NCI-H1417 treated with DMSO at 0.1 percent for 48 hours (cell line): ENCODE measurements at regions not wholly inside any gene's neighbourhood (a gene's known extent, or its start where the extent isn't known, plus 50 kb on each side); places are given as distances from the start of the nearest gene placed in this dataset.

Source experiments
- DNase-seq: peaks from one replicate; lab custom pipeline; 2025; lab: John Stamatoyannopoulos, UW

DNA sequence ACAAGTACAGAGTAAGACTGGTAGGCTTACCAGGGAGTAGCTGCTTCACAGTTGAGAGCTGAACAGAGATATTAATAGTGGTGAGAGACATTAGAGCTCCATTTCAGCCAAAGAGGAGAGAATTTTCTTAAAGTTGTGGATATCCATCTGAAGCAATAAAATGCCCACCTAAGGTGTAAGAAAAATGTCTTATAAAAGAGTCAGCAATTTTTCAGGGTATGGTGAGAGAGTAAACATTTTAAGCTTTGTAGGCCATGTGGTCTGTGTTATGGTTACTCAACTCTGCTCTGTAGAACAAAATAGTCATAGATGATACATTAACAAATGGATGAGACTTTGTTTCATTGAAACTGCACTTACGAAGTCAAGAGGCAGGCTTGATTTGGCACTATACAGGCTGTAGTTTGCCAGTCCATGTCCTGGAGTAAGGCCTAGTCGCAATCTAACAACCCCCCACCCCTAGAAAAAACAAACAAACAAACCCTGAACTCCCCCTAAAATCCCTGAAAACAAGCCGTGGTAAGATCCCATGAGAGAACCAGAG lies 945.4 kb upstream of the SEMA6A start:
- DNase-seq, result no peak

DNA sequence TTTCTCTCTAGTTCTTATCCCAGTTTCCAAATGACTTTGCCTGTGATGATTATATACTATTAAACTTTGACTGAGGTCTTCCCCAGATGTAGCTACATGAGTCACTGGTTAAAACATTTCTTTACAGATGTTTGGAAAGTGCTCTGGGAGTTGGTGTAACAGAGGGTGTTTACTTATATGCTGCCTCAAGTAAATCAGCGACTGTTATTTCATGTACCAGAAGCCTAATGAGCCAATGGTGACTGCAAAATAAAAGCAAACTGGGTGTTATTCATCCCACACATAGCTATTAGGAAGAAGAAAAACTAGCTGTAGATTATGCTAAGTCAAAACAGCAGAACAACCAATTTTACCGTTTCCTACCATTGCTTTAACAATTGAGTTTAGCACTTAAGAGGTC lies 929.7 kb upstream of the SEMA6A start:
- DNase-seq, result no peak

DNA sequence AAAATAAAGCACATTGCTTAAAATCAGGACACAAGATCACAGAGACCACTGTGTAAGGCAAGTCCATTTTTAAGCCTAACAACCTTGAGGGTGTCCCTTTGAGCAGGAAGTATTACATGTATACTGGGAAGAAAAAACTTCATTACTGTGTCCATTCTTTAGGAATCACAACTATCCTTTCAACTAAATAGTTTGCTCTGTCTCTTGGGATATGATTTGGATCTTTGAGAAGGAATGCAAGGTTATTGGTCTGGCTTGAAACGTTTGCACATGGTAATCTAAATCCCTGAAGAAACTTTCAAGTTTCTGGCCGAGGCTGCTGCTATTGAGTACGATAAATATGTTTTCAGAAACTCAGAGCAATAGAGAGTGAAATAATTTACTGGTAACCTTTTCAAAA lies 923.0 kb upstream of the SEMA6A start:
- no peak for DNase-seq

DNA sequence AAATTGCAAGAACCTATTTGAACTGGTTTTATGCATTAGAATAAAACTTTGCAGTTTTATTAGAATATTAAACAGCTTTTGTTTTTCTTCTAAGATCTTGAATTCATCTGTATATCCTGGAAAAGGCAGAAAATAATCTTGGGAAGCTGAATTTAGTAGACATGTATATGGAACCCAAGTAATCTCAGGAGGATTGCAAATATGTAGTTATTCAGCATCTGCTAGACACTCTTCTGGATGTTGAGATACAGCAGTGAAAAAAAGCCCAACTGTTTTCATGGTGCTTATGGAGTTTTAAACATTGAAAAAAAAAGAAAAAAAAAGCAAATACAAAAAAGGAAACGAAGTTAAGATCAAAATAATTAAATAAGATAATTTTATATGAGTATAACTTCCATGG lies 922.2 kb upstream of the SEMA6A start:
- DNase-seq, result no peak

DNA sequence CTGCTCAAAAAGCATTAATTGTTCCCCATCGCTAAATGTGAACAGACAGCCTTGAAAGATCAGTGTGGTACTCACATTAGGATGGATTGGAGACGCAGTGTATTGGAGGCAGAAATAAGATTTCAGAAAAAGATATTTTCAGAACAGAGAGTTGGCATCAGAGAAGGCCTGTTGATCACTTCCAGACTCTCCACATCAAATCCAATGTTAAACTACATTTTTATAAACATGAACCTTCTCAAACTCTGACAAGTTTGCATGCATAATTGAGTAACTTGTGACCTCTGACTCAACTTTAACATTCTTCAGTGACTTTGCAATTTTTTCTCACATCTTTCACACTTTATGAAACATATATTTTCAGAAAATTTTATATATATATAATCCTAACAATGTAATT lies 919.6 kb upstream of the SEMA6A start:
- no peak for DNase-seq

DNA sequence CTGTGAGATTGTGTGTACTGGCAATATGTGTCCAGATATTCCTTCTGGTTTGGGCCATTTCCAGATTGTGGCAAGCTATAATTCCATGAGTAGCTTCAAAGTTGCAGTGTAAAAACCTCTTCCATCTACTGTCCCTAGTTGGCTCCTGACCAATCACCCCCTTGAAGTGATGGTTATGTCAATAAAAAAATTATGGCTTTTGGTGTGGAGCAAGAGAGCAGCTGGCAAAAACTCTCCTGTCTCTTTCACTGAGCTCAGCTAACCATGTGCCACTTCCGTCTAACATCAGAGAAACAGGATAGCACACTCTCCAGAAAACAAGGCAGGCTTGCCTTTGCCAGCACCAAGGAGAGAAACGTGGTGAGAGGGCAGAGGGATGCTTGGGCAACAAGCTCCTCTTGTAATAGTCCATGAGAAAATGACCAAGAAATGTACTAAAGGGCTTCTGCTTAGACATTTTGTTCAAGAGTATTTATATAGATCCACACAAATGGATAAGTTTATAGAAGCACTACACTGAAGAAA lies 914.4 kb upstream of the SEMA6A start:
- DNase-seq, result no peak

DNA sequence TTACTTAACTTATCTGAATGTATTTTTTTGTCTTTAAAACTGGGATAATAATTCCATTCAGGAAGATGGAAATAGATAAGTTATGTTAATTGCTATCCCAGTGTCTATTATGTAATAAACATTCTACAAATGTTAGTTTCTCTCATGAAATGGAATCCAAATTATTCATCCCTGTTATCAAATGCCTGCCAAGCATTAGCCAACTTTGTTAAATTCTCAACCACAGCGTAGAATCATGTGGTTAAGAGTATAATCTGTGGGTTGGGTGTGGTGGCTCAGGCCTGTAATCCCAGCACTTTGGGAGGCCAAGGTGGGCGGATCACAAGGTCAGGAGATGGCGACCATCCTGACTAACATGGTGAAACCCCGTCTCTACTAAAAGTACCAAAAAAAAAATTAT lies 912.9 kb upstream of the SEMA6A start:
- DNase-seq, result no peak

DNA sequence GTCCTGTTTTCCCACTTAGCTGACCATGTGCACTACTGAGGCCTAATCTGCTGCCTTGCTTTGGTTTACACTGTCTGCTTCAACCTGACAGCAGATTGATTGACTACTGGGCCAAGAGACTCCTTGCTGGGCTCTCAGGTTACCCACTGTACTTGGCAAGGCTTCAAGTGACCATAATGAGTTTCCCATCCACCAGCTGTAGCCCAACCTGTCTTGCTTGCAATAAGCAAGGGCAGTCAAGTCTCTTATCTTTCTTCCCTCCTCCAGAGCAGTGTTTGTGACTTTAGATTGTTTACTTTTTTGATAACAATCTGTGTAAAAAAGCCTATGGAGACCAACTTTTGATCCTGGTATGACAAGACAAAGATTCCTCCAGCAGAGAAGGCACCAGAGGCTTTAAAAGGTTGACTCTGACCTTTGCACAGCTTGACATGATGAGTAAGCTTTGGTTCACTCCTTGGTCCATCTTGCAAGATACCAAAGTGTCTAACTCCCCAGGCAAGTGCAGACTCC lies 912.3 kb upstream of the SEMA6A start:
- DNase-seq, result no peak

DNA sequence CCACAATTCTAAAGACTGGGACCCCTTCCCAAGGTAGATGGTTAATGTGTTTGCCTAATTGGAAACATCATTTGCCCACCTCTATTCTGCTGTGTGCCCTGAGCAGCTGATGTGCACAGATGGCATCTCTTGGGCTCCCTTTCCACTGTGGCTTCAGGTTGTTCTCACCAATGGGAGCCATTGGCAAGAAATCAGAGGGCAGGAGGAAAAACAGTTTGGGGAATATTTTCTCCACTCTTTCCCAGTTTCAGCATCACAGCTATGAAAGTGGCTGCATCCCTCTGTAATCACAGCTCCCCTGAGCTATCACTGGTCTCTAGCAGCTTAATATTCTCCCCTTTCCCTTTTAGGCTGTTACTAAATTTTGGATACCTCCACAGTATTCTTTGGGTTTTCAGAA lies 911.6 kb upstream of the SEMA6A start:
- DNase-seq, result no peak

DNA sequence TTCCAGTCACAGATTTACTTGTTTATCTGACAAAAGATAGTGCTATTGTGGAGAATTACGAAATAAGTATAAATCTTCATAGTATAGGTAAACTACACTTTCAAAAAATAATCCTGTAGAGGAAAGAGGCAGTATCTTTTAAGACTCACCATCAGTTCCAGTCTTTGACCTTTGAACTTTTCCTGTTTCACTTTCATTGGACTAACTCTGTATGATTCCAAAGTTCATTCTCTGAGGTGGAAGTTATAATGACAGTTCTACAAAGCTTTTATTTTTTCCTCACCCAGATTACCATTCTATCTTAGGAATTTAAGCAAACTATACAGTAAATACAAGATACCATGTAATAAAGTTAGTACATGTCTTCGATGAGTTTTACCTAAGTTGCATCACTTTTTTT lies 901.3 kb upstream of the SEMA6A start:
- no peak for DNase-seq

DNA sequence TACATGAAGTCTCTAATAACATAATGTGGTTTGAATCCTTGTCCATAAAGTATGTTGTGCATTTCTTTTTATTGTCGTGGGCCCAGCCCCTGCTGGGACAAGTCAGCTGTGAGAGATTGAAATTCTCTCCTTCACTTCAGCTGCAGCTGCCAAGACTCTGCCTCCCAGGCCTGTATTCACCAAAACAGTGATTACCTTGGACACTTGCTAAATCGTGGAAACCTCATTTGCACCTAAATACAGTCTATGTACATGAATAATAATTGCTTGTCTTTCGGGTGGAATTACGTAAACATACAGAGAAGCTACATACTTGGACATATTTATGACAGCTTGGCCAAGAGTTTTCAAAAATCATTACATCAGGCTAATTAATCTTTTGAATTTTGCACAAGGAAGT lies 898.5 kb upstream of the SEMA6A start:
- DNase-seq, result no peak

DNA sequence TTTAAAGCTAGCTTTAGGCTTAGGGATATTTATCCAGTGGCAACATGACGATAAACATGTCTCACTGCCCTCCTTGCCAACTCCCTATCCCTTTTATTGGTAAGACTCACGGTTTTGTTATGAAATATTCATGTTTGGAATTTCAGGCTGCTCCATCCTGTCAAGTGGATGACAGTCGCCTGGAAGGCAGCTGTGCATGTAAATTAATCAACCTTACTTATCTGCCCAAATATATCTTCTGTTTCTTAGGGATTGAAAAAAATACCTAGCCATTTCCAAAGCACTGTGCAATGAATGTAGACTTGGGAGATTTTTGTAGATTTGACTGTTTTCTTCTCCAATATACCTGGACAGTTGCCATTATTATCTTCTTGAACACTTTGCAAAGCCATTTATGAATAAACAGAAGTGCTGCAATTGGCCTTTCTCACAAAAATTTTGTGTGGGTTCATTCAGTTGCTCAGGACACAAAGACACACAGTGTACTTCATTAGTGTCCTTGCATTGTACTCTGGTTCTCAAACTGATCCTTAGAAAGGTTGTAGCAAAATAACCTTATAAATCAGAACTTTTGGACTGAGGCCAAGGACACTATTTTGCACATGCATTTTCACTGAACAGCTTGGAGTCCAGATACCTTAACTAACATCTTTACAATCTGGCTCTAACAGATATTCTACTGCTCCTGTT lies 889.4 kb upstream of the SEMA6A start:
- no peak for DNase-seq

DNA sequence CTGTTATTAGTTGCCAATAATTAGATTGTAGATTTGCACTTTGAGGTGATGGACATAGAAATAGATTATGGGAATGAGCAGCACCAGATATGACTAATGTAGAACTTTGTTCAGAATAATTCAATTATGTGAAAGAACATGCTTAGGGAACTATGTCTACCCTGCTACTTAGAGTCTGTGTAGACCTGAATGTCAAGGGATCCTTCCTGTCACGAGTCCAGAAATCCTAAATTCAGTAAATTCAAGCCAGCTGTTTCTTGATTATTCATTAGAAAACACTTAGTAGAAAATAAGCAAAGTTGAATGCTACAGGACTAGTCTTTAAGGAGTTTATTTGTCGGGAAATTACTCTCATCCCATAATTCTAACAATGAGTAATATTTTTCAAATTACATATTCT lies 887.3 kb upstream of the SEMA6A start:
- DNase-seq, result no peak

DNA sequence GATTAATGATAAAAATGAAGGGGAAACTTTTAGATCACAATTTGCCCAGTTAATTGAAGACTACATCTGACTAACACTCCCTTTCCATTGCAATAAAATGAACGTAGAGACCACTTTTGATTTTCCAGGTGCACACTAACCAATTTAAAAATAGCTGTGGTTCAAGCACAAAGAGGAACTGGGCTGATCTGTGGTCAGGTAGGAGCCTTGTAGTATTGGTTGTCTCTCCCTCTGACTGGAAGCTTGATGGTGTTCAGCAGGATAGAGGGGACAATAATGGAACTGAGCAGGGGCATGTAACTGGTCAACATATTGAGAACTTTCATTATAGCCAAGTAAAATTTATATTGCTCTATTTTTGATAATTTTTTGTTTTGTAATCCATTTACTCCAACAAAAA lies 886.8 kb upstream of the SEMA6A start:
- DNase-seq, result no peak

DNA sequence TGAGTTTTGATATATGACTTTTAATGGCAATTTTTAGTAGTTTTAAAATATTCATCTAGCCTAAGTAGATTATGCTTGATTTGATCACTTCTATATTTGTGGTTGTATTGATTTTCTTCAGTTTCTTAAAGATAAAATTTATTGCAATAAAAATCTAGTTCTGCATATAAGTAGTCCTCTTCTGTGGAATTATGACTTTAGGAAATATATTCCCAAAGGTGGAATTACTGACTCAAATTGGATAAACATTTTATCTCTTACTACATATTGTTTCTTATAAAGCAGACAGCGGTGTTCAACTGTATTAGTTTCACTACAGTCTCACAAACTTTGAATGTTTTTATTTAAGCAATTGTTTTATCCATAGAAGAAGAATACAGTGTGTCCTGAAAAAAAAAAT lies 883.0 kb upstream of the SEMA6A start:
- no peak for DNase-seq

DNA sequence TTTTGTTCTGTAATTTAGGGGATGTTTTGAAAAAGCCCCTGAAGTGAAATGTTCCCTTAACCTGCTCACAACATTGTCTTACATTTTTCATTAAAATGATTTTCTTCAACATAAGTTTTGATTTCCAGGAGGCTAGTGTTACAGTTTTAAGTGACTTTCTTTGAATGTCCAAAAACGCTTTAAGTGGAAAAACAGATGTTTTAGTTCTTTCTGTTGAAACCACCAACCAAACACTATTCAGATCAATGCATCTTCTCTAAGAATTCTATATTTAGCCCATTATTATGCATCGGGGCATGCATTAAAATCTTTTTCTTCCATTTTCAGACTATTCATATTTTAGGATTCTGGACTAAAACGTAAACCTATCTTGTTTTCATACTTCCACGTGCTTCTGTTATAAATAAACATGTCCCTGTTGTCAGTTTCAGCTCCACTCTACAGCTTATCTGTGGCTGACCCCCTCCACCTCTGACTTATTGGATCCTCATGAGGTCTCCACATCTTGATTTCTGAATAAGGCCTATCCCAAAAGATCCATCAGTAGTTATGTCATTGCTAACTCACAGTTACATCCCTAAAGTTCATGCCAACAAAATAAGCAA lies 882.3 kb upstream of the SEMA6A start:
- DNase-seq, result no peak

DNA sequence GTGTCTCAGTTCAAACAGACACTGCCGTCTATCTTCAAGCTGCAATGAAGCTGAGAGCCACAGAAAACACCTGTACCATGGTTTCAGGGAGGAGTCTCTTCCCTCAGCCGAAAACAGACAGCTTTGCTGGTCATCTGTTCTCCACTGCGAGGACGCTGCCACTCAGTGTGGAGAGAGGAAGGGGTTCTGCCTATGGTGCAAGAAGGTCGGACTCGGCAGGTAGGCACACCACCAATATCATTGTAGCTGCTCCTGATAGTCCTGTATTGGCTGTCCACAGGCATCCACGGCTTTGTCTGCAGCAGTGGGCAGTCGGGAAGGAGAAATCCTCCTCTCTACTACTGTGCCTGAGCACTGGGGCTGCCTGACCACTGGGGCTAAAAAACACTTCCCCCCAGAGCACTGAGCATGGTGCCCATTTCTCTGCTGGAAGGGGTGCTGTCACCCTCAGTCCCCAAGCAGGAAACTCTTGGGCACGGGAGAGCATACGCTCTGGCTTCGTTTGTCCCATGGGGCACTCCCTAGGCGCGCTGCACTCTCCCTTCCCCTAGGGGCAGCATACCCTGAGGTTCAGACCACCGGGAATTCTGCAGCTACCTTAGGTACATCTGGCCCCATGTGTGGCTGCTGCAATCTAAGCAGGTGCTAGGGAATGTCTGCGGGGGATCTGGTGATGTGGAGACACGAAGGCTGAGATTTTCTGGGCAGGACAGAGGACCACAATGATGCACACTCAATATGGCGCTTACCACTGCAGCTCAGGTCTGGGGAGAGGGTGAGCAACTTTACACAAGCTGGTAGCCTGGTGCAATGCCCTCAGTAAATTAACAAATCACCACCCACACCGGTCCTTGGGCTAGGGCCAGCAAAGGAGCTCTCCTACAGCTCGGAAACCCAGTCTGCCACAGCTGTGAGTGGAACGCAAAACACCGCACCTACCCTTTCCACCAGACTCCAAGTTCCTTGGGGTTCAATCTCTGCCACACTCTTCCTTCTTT lies 880.9 kb upstream of the SEMA6A start:
- no peak for DNase-seq

DNA sequence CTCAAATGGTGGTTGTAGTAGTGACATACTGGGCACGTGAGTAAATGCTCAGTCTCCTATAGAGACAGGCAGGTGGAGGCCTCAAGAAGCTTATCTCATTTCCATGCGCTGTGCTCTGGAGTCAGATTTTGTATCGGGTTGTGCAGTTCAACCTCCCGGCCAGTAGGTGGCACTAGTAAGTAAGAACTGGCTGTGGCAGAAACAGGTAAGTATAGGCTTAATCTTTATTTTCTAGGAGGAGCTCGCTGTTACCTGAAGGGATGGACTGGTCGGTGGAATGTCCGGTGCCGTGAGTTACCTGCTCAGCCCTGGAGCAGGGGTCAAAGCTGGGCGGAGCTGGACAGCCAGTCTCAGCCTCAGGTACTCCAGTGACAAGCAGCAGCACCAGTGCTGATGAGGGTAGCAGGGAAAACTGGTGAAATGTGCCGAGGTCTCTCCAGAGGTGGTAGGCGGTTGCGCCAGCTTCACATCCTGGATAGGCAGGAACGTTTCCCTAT lies 880.1 kb upstream of the SEMA6A start:
- DNase-seq, result peak; percentile 33

DNA sequence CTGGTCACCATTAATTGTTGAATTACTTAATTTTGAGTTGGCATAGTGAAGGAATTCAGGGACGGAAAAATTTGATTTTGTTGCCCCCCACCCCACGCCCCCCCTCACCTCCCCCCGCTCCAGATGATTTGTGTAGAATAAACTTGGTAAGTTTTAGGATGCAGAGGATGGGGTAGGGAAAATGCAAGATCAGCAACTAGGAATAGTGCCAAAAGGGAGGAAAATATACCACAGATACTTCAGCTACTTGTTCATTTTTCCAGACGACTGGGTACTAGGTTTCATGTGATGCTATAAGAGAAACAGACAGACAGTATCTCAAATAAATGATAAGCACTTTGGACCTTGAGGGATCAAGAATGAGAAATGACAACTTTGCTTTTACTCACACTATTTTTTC lies 862.2 kb upstream of the SEMA6A start:
- DNase-seq, result no peak

DNA sequence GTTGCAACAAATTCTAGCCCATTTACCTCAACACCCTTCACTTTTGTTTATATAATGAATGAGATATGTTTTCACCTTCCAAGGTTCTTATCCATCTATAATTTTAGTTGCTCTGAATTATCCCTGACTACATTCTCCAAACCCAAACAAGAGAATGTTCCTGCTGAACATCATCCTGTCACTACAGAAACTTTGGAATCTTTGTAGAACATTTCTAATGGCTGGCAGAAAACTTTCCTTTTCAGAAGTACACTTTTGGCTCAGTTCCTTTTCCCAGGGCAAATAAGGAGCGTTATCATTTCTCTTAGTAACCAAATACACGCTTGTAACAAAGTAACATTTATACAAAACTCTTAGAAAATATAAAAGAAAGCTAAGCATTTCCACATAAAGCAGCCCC lies 860.6 kb upstream of the SEMA6A start:
- no peak for DNase-seq

DNA sequence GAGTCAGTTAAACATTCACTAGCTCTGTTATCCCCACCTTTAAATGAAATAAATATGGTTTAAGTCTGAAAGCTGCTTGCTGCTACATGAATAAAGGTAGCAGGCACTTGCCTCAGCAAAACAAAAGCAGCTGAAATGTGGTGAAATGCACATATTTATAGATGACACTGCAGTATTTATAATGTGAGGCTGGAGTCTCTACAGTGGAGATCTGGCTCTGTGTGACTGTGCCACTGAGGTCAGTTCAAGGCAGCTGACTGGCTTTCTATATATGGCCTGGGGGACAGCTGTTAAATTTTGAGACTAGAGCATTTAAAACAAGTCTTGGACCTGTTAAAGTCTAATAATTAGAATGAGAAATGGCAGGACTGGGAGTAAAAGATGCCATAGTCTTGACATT lies 859.6 kb upstream of the SEMA6A start:
- no peak for DNase-seq

DNA sequence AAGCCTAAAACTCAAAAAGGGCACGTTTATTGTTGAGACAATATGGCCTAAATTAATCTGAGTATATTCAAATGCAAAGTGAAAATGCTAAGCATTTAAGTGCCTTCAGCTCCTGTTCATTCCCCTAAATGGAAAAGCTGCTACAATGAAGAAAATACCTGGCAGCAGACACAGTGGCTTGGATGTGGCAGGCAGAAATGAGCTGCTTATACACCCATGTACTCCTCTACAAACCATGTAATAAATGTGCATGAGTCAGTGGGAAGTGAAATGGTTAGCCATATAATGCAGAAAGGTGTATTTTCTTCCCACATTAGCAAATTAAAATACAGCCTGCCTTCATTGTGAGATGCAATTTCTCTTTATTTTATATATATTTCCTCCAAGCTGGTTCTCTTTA lies 859.2 kb upstream of the SEMA6A start:
- DNase-seq, result no peak
